OCI-LY1 (cell line): ENCODE measurements at regions not wholly inside any gene's neighbourhood (a gene's known extent, or its start where the extent isn't known, plus 50 kb on each side); places are given as distances from the start of the nearest gene placed in this dataset.

Experiments used
- H2AFZ ChIP-seq: fragments of 200-600 bp; sonication (generic), shearing (Covaris generic); 2 replicates; pipeline ENCODE4 v1.6.0; 2014; ENCODE audit warnings: antibody characterized with exemption, mild to moderate bottlenecking, low read length
- H3F3A ChIP-seq: fragments of 200-600 bp; sonication (generic), shearing (Covaris generic); 2 replicates; pipeline ENCODE4 v1.6.0; 2014; ENCODE audit warnings: mild to moderate bottlenecking, antibody characterized with exemption, low read length, moderate library complexity; ENCODE audit not compliant: insufficient read depth
- H3K27ac ChIP-seq: fragments of 200-600 bp; sonication (generic); 2 replicates; pipeline ENCODE4 v1.5.1; 2014; ENCODE audit warnings: low read length, mixed run types, mild to moderate bottlenecking, low read depth; ENCODE audit not compliant: poor library complexity, severe bottlenecking
- H3K27me3 ChIP-seq: fragments of 200-600 bp; sonication (generic); 2 replicates; pipeline ENCODE4 v1.6.0; 2014; ENCODE audit warnings: antibody characterized with exemption, mild to moderate bottlenecking, low read length, moderate library complexity; ENCODE audit not compliant: insufficient read depth
- H3K36me3 ChIP-seq: fragments of 200-600 bp; sonication (generic); 2 replicates; pipeline ENCODE4 v1.6.1; 2014; ENCODE audit warnings: mild to moderate bottlenecking, antibody characterized with exemption, low read length, moderate library complexity, mixed read lengths; ENCODE audit not compliant: insufficient read depth
- H3K4me1 ChIP-seq: fragments of 200-600 bp; sonication (generic); 2 replicates; pipeline ENCODE4 v1.5.1; 2014; ENCODE audit warnings: mild to moderate bottlenecking, low read length, moderate library complexity; ENCODE audit not compliant: insufficient read depth, severe bottlenecking
- H3K4me2 ChIP-seq: fragments of 200-600 bp; sonication (generic), shearing (Covaris generic); 2 replicates; pipeline ENCODE4 v1.6.1; 2014; ENCODE audit warnings: low read length
- H3K4me3 ChIP-seq: fragments of 200-600 bp; sonication (generic); 2 replicates; pipeline ENCODE4 v1.5.1; 2014; ENCODE audit warnings: low read length, low read depth, mild to moderate bottlenecking, mixed read lengths; ENCODE audit not compliant: poor library complexity, severe bottlenecking
- H3K79me2 ChIP-seq: fragments of 200-600 bp; shearing (Covaris generic); 2 replicates; pipeline ENCODE4 v1.6.1; 2016; ENCODE audit warnings: mixed run types, low read length, mixed read lengths; ENCODE audit not compliant: insufficient read depth
- H3K9ac ChIP-seq: fragments of 200-600 bp; sonication (generic), shearing (Covaris generic); 2 replicates; pipeline ENCODE4 v1.6.1; 2014; ENCODE audit warnings: mild to moderate bottlenecking, low read length, mixed read lengths
- H3K9me2 ChIP-seq: fragments of 200-600 bp; sonication (generic), shearing (Covaris generic); 2 replicates; pipeline ENCODE4 v1.6.1; 2014; ENCODE audit warnings: low read depth, mild to moderate bottlenecking, low read length, mixed read lengths
- H3K9me3 ChIP-seq: fragments of 200-600 bp; shearing (Covaris generic); 2 replicates; pipeline ENCODE4 v1.6.1; 2014; ENCODE audit warnings: low read length, mixed read lengths
- H4K20me1 ChIP-seq: fragments of 200-600 bp; sonication (generic), shearing (Covaris generic); 2 replicates; pipeline ENCODE4 v1.6.0; 2016; ENCODE audit warnings: mild to moderate bottlenecking, low read length; ENCODE audit not compliant: insufficient read depth
- EZH2 ChIP-seq: fragments of 200-600 bp; sonication (generic), shearing (Covaris generic); IDR thresholded peaks from 2 replicates; pipeline ENCODE4 v1.8.0; 2017; ENCODE audit warnings: borderline replicate concordance, mixed run types, mild to moderate bottlenecking, antibody characterized with exemption, low read length, moderate library complexity, mixed read lengths
- TF ChIP-seq, protein P1 (sequence below): fragments of 200-600 bp; sonication (generic), shearing (Covaris generic); IDR thresholded peaks from 2 replicates; pipeline ENCODE4 v1.5.1; 2017; ENCODE audit warnings: mild to moderate bottlenecking, antibody characterized with exemption, low read length, moderate library complexity, mixed read lengths

- Histone ChIP-seq H3K4me1 (no peaks in the 10 kb centered on the region), H3K9me2 (no peaks in the 10 kb centered on the region), H3K4me3 (no peak overlapping the region), H3F3A (no peaks in the 10 kb centered on the region), H3K27me3 (no peaks in the 10 kb centered on the region), H3K36me3 (no peaks in the 10 kb centered on the region), H3K9ac (no peak overlapping the region), H3K9me3 (no peaks in the 10 kb centered on the region), H3K4me2 (no peak overlapping the region), H3K79me2 (no peaks in the 10 kb centered on the region), H4K20me1 (no peaks in the 10 kb centered on the region), H2AFZ (no peak overlapping the region), H3K27ac (no peak overlapping the region)
- TF ChIP-seq EZH2: no peak
- TF ChIP-seq, protein P1, sequence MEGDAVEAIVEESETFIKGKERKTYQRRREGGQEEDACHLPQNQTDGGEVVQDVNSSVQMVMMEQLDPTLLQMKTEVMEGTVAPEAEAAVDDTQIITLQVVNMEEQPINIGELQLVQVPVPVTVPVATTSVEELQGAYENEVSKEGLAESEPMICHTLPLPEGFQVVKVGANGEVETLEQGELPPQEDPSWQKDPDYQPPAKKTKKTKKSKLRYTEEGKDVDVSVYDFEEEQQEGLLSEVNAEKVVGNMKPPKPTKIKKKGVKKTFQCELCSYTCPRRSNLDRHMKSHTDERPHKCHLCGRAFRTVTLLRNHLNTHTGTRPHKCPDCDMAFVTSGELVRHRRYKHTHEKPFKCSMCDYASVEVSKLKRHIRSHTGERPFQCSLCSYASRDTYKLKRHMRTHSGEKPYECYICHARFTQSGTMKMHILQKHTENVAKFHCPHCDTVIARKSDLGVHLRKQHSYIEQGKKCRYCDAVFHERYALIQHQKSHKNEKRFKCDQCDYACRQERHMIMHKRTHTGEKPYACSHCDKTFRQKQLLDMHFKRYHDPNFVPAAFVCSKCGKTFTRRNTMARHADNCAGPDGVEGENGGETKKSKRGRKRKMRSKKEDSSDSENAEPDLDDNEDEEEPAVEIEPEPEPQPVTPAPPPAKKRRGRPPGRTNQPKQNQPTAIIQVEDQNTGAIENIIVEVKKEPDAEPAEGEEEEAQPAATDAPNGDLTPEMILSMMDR: no peak
These were observed 115.6 kb downstream of the ZNF281 start for GRCh38 chr1:200294241-200294640.

DNA sequence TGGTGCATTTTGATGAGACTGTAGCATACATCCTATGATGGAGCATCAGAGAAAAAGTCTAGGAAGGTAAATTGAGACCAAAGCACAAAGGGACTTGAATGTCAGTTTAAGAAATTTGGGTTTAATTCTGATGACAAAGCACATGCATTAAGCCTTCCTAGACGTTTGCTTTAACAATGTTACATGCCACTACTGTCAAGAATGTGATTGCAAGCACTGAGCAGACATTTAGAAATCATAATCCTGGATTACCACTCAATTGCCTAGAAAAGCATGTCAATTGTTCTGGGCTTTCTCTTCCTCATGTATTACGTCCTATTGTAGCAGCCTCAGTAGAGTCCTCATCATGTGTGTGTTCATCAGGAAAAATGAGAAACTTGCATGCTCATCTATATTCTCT lies 117.1 kb downstream of the ZNF281 start:
- H3K27me3 ChIP-seq: no peaks in the 10 kb centered on the region
- no peaks in the 10 kb centered on the region for H3K9me2 ChIP-seq
- TF ChIP-seq, protein P1: no peak
- no peak for TF ChIP-seq EZH2
- no peaks in the 10 kb centered on the region for H4K20me1 ChIP-seq
- no peaks in the 10 kb centered on the region for H3K4me1 ChIP-seq
- H3K27ac ChIP-seq: no peak overlapping the region
- no peaks in the 10 kb centered on the region for H3K36me3 ChIP-seq
- no peaks in the 10 kb centered on the region for H3F3A ChIP-seq
- no peaks in the 10 kb centered on the region for H3K79me2 ChIP-seq
- no peak overlapping the region for H3K4me2 ChIP-seq
- no peak overlapping the region for H2AFZ ChIP-seq
- no peaks in the 10 kb centered on the region for H3K9me3 ChIP-seq
- H3K9ac ChIP-seq: no peak overlapping the region
- H3K4me3 ChIP-seq: no peak overlapping the region

- peaks cover 4% of the 10 kb centered on the region for H3K4me1 ChIP-seq
- H3K27me3 ChIP-seq: no peaks in the 10 kb centered on the region
- H3K27ac ChIP-seq: no peak overlapping the region
- no peaks in the 10 kb centered on the region for H3K36me3 ChIP-seq
- TF ChIP-seq EZH2: no peak
- TF ChIP-seq, protein P1: no peak
- no peaks in the 10 kb centered on the region for H3K9me3 ChIP-seq
- H3K4me2 ChIP-seq: no peak overlapping the region
- H3K4me3 ChIP-seq: no peak overlapping the region
- H3F3A ChIP-seq: no peaks in the 10 kb centered on the region
- H3K79me2 ChIP-seq: no peaks in the 10 kb centered on the region
- no peak overlapping the region for H3K9ac ChIP-seq
- H3K9me2 ChIP-seq: no peaks in the 10 kb centered on the region
- no peaks in the 10 kb centered on the region for H4K20me1 ChIP-seq
- no peak overlapping the region for H2AFZ ChIP-seq
These were observed 118.7 kb downstream of the ZNF281 start for GRCh38 chr1:200291106-200291505.
